Endothelial cell (in vitro differentiated cells): ENCODE measurements at regions not wholly inside any gene's neighbourhood (a gene's known extent, or its start where the extent isn't known, plus 50 kb on each side); places are given as distances from the start of the nearest gene placed in this dataset.

Experiments used
- DNase-seq: peaks from one replicate; pipeline ENCODE4 v3.0.0; 2021; ENCODE audit warnings: low spot score
- H3K27ac Mint-ChIP-seq: one replicate; pipeline ENCODE4 v1.8.0; 2021; ENCODE audit warnings: mixed read lengths, inconsistent platforms; ENCODE audit not compliant: unreplicated experiment
- H3K27me3 Mint-ChIP-seq: one replicate; pipeline ENCODE4 v1.8.0; 2021; ENCODE audit warnings: mild to moderate bottlenecking, moderate library complexity, mixed read lengths, inconsistent platforms; ENCODE audit not compliant: unreplicated experiment
- H3K36me3 Mint-ChIP-seq: one replicate; pipeline ENCODE4 v1.8.0; 2021; ENCODE audit warnings: mild to moderate bottlenecking, low read depth, mixed read lengths, inconsistent platforms; ENCODE audit not compliant: unreplicated experiment
- H3K4me1 Mint-ChIP-seq: one replicate; pipeline ENCODE4 v1.8.0; 2021; ENCODE audit warnings: mild to moderate bottlenecking, mixed read lengths, inconsistent platforms; ENCODE audit not compliant: unreplicated experiment
- H3K4me3 Mint-ChIP-seq: one replicate; pipeline ENCODE4 v1.8.0; 2021; ENCODE audit warnings: mild to moderate bottlenecking, mixed read lengths, inconsistent platforms; ENCODE audit not compliant: unreplicated experiment
- H3K9me3 Mint-ChIP-seq: one replicate; pipeline ENCODE4 v1.8.0; 2021; ENCODE audit warnings: mixed read lengths, inconsistent platforms; ENCODE audit not compliant: unreplicated experiment
- CTCF ChIP-seq: fragments of 200-600 bp; sonication (generic); IDR thresholded peaks from one replicate; pipeline ENCODE4 v1.5.0; 2021; ENCODE audit warnings: antibody characterized with exemption; ENCODE audit not compliant: unreplicated experiment

GRCh38 chr18:39519741-39520140, 1954.1 kb upstream of the CELF4 start:
- H3K4me3 Mint-ChIP-seq: no peak overlapping the region

GRCh38 chr18:39515299-39515698, 1949.7 kb upstream of the CELF4 start:
- TF ChIP-seq CTCF: no peak
- H3K4me3 Mint-ChIP-seq: no peak overlapping the region
- no peaks in the 10 kb centered on the region for H3K4me1 Mint-ChIP-seq
- DNase-seq: no peak
- H3K27ac Mint-ChIP-seq: no peak overlapping the region
- H3K36me3 Mint-ChIP-seq: no peaks in the 10 kb centered on the region
- H3K9me3 Mint-ChIP-seq: no peaks in the 10 kb centered on the region
- H3K27me3 Mint-ChIP-seq: peaks cover 1% of the 10 kb centered on the region

More at GRCh38 chr18:39519741-39520140, 1954.1 kb upstream of the CELF4 start:
- H3K36me3 Mint-ChIP-seq: no peaks in the 10 kb centered on the region
- H3K9me3 Mint-ChIP-seq: no peaks in the 10 kb centered on the region
- no peak for TF ChIP-seq CTCF
- no peaks in the 10 kb centered on the region for H3K27me3 Mint-ChIP-seq
- no peaks in the 10 kb centered on the region for H3K4me1 Mint-ChIP-seq
- no peak for DNase-seq
- no peak overlapping the region for H3K27ac Mint-ChIP-seq

GRCh38 chr18:39513186-39513585, 1947.6 kb upstream of the CELF4 start:
- Mint-ChIP-seq H3K4me3 (no peak overlapping the region), H3K4me1 (no peaks in the 10 kb centered on the region), H3K27ac (no peak overlapping the region), H3K9me3 (no peaks in the 10 kb centered on the region), H3K27me3 (peaks cover 1% of the 10 kb centered on the region), H3K36me3 (no peaks in the 10 kb centered on the region)
- DNase-seq: no peak
- TF ChIP-seq CTCF: no peak

GRCh38 chr18:39506581-39507330, 1941.2 kb upstream of the CELF4 start:
- DNase-seq: no peak
- no peaks in the 10 kb centered on the region for H3K4me1 Mint-ChIP-seq
- peaks cover under 1% of the 10 kb centered on the region for H3K27me3 Mint-ChIP-seq
- H3K4me3 Mint-ChIP-seq: no peak overlapping the region
- no peak for TF ChIP-seq CTCF
- H3K27ac Mint-ChIP-seq: no peak overlapping the region
- H3K36me3 Mint-ChIP-seq: no peaks in the 10 kb centered on the region
- H3K9me3 Mint-ChIP-seq: no peaks in the 10 kb centered on the region

- TF ChIP-seq CTCF: no peak
- DNase-seq: no peak
- H3K27me3 Mint-ChIP-seq: no peaks in the 10 kb centered on the region
- H3K4me1 Mint-ChIP-seq: no peaks in the 10 kb centered on the region
- H3K36me3 Mint-ChIP-seq: no peaks in the 10 kb centered on the region
- no peak overlapping the region for H3K4me3 Mint-ChIP-seq
- H3K9me3 Mint-ChIP-seq: peaks cover 4% of the 10 kb centered on the region
- H3K27ac Mint-ChIP-seq: no peak overlapping the region
These were observed 1934.7 kb upstream of the CELF4 start for GRCh38 chr18:39500306-39500705.
